ENCODE measurements at regions not wholly inside any gene's neighbourhood (a gene's known extent, or its start where the extent isn't known, plus 50 kb on each side); places are given as distances from the start of the nearest gene placed in this dataset.

DNA sequence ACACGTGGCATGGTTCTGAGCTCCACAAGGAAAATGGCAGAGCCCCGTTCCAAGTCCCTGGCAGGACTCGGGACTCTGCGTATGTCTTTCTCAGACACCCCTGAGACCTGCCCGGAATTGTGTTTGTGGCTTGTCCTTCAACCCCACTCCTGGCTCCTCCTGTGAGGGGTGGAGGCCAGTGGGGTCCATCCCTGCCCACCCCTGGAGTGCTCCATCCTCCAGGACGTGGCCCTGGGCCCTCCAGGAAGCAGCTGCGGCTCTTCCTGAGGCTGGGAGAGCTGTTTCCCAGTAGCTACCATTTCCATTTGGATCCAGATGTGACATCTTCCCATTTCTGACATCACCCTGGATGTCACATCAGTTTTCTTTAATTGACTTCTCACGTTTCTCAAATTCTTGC lies 118.7 kb upstream of the C1QTNF9B start:
- H3K4me3 ChIP-seq (ENCODE audit: control insufficient read depth, low read depth, low read length): no peak overlapping the region
- TF ChIP-seq, protein P1, sequence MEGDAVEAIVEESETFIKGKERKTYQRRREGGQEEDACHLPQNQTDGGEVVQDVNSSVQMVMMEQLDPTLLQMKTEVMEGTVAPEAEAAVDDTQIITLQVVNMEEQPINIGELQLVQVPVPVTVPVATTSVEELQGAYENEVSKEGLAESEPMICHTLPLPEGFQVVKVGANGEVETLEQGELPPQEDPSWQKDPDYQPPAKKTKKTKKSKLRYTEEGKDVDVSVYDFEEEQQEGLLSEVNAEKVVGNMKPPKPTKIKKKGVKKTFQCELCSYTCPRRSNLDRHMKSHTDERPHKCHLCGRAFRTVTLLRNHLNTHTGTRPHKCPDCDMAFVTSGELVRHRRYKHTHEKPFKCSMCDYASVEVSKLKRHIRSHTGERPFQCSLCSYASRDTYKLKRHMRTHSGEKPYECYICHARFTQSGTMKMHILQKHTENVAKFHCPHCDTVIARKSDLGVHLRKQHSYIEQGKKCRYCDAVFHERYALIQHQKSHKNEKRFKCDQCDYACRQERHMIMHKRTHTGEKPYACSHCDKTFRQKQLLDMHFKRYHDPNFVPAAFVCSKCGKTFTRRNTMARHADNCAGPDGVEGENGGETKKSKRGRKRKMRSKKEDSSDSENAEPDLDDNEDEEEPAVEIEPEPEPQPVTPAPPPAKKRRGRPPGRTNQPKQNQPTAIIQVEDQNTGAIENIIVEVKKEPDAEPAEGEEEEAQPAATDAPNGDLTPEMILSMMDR (IDR thresholded peaks at IDR 0.05; ENCODE audit: control insufficient read depth, insufficient read depth, low read depth, low read length, missing control alignments): no peak
- no peak for DNase-seq (ENCODE audit: low read depth)

DNA sequence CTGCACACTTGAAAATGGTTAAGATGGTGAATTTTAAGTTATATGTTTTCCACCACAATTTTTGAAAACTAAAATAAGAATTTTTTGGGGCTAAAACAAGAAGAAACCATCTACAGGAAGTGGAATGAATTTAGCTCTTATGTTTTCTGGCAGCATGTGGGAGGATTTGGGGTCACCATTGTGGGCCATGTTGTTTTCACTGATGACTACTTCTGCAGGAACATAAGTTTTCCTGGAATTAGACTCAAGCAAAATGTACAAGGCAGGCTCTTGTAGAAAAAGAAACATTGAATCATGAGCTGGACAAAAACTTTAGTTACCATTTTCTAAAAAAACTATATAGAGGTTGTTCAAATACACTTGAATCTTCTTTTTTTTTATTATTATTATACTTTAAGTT lies 125.3 kb upstream of the C1QTNF9B start:
- TF ChIP-seq, protein P1 (IDR thresholded peaks at IDR 0.05; ENCODE audit: control insufficient read depth, insufficient read depth, low read depth, low read length, missing control alignments): no peak
- H3K4me3 ChIP-seq (ENCODE audit: control insufficient read depth, low read depth, low read length): no peak overlapping the region
- no peak for DNase-seq (ENCODE audit: low read depth)

DNA sequence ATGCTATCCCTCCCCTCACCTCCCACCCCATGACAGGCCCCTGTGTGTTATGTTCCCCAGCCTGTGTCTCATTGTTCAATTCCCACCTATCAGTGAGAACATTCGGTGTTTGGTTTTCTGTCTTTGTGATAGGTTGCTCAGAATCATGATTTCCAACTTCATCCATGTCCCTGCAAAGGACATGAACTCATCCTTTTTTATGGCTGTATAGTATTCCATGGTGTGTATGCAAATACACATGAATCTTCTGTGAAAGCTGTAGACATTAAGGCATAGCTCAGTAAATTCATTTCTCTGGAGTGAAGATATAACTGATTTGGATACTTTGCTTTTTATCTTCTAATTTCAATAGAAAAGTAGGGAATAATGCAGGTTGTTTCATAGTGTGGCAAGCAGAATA lies 125.8 kb upstream of the C1QTNF9B start:
- H3K4me3 ChIP-seq (ENCODE audit: control insufficient read depth, low read depth, low read length): no peak overlapping the region

DNA sequence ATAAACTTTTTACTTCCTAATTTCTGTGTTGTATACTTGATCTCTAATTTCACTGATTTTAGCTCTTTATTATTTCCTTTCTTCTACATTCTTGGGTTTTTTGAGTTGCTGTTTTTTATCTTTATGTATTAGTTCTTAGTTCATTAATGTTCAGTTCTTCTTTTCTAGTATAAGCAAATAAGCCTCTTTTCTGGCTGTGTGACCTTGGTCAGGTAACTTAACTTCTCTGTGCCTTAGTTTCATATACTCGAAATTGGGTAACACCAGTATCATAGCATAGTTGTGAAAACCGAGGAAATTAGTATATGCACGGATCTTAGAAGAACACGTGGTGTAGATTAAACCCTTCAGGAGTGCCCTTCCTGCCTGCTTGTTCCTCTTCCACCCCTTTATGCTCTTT lies 130.2 kb upstream of the C1QTNF9B start:
- DNase-seq (ENCODE audit: low read depth): no peak
- TF ChIP-seq, protein P1 (IDR thresholded peaks at IDR 0.05; ENCODE audit: control insufficient read depth, insufficient read depth, low read depth, low read length, missing control alignments): no peak
- H3K4me3 ChIP-seq (ENCODE audit: control insufficient read depth, low read depth, low read length): no peak overlapping the region

More for the DNA sequence above, 125.8 kb upstream of the C1QTNF9B start:
- TF ChIP-seq, protein P1 (IDR thresholded peaks at IDR 0.05; ENCODE audit: control insufficient read depth, insufficient read depth, low read depth, low read length, missing control alignments): no peak
- DNase-seq (ENCODE audit: low read depth): no peak

DNA sequence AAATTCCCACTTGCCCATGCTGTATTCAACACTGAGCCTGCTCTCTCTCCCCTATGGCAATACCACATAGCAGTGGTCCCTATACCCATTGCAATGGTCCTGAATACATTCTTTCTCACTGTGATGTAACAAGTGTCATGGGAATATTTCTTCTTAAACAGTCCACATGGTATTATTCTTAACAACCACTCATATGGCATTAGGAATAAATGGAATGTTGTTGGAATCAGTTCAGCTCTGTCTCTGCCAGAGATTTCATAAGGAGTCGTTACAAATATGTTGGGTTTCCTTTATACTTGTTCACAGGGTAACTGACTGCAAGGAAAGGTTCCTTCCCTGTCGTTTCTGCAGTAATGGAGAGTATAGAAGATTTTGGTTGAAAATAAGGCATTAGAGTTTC lies 128.3 kb upstream of the SPATA13 start:
- no peak overlapping the region for H3K4me3 ChIP-seq (ENCODE audit: control insufficient read depth, low read depth, low read length)
- DNase-seq (ENCODE audit: low read depth): peak; percentile 86

DNA sequence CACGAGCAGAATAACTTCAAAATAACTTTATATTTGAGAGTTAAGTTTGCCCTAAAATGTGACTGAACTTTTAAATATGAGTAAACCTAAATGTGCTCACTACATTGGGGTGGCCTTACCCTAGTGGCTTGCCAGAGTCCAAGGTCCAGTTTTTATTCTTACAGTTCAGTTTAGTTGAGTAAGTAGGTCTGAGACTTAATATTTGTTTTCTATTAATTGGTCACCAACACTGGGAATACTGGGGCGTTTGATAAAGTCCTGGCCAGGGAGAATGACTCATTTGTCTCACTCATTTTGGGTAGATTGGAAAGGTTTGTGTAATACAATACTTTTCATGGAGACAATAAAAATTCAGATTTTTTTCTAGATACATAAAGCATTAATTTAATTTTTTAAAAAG lies 127.8 kb upstream of the SPATA13 start:
- DNase-seq (ENCODE audit: low read depth): no peak
- TF ChIP-seq, protein P1 (IDR thresholded peaks at IDR 0.05; ENCODE audit: control insufficient read depth, insufficient read depth, low read depth, low read length, missing control alignments): no peak

More for the DNA sequence above, 128.3 kb upstream of the SPATA13 start:
- TF ChIP-seq, protein P1 (IDR thresholded peaks at IDR 0.05; ENCODE audit: control insufficient read depth, insufficient read depth, low read depth, low read length, missing control alignments): no peak

More for the DNA sequence above, 127.8 kb upstream of the SPATA13 start:
- no peak overlapping the region for H3K4me3 ChIP-seq (ENCODE audit: control insufficient read depth, low read depth, low read length)

Data from AG09309 (cell line).